GM23338 (cell line): ENCODE measurements at regions not wholly inside any gene's neighbourhood (a gene's known extent, or its start where the extent isn't known, plus 50 kb on each side); places are given as distances from the start of the nearest gene placed in this dataset.

Experiments used
- ATAC-seq: fragments of 200-7000 bp; cut with Tn5 transposase; 3 replicates; pipeline ENCODE4 v1.9.1; 2020
- DNase-seq: peaks from one replicate; pipeline ENCODE4 v3.0.0-alpha.2; 2015; ENCODE audit warnings: low spot score
- H2AFZ ChIP-seq: fragments of 200-600 bp; sonication (generic); 2 replicates; pipeline ENCODE4 v1.8.0; 2016; ENCODE audit warnings: antibody characterized with exemption, mild to moderate bottlenecking, moderate library complexity
- H3F3A ChIP-seq: fragments of 200-600 bp; sonication (generic); replicated peaks from 2 replicates; pipeline ENCODE4 v1.8.0; 2017; ENCODE audit warnings: antibody characterized with exemption, mixed run types, low read depth
- H3K27ac ChIP-seq: fragments of 200-600 bp; sonication (generic); 2 replicates; pipeline ENCODE4 v1.6.1; 2016; ENCODE audit warnings: low read depth
- H3K27me3 ChIP-seq: fragments of 200-600 bp; sonication (generic); 2 replicates; pipeline ENCODE4 v1.8.0; 2016; ENCODE audit warnings: mild to moderate bottlenecking, mixed run types, moderate library complexity; ENCODE audit not compliant: insufficient read depth
- H3K36me3 ChIP-seq: fragments of 200-600 bp; sonication (generic); 2 replicates; pipeline ENCODE4 v1.8.0; 2016; ENCODE audit warnings: mild to moderate bottlenecking; ENCODE audit not compliant: insufficient read depth
- H3K4me1 ChIP-seq: fragments of 200-600 bp; sonication (generic); 2 replicates; pipeline ENCODE4 v1.8.0; 2016; ENCODE audit warnings: mild to moderate bottlenecking, moderate library complexity; ENCODE audit not compliant: insufficient read depth
- H3K4me2 ChIP-seq: fragments of 200-600 bp; sonication (generic); 2 replicates; pipeline ENCODE4 v1.7.1; 2017; ENCODE audit warnings: mixed run types
- H3K4me3 ChIP-seq: fragments of 200-600 bp; sonication (generic); 2 replicates; pipeline ENCODE4 v1.6.1; 2016; ENCODE audit warnings: mixed run types
- H3K79me2 ChIP-seq: fragments of 200-600 bp; sonication (generic); replicated peaks from 2 replicates; pipeline ENCODE4 v1.8.0; 2017; ENCODE audit warnings: mild to moderate bottlenecking; ENCODE audit not compliant: insufficient read depth
- H3K9me2 ChIP-seq: fragments of 200-600 bp; sonication (generic); 2 replicates; pipeline ENCODE4 v1.8.0; 2017; ENCODE audit not compliant: insufficient read depth
- H4K20me1 ChIP-seq: fragments of 200-600 bp; sonication (generic); replicated peaks from 2 replicates; pipeline ENCODE4 v1.8.0; 2017; ENCODE audit warnings: mild to moderate bottlenecking; ENCODE audit not compliant: insufficient read depth
- H3K27ac Mint-ChIP-seq: 2 replicates; pipeline ENCODE4 v1.8.0; 2020; ENCODE audit warnings: inconsistent platforms, mild to moderate bottlenecking, moderate library complexity, mixed read lengths
- H3K27me3 Mint-ChIP-seq: 3 replicates; pipeline ENCODE4 v1.8.0; 2022; ENCODE audit warnings: low read depth, mild to moderate bottlenecking, moderate library complexity, mixed read lengths, inconsistent platforms; ENCODE audit not compliant: insufficient read depth, poor library complexity
- H3K36me3 Mint-ChIP-seq: 3 replicates; pipeline ENCODE4 v1.8.0; 2021; ENCODE audit warnings: low read depth, mild to moderate bottlenecking, inconsistent platforms, moderate library complexity, mixed read lengths
- H3K4me1 Mint-ChIP-seq: 3 replicates; pipeline ENCODE4 v1.8.0; 2020; ENCODE audit warnings: mild to moderate bottlenecking, inconsistent platforms, mixed read lengths
- H3K4me3 Mint-ChIP-seq: 3 replicates; pipeline ENCODE4 v1.8.0; 2021; ENCODE audit warnings: moderate library complexity, mild to moderate bottlenecking, inconsistent platforms, mixed read lengths
- H3K9me3 Mint-ChIP-seq: 3 replicates; pipeline ENCODE4 v1.8.0; 2020; ENCODE audit warnings: moderate library complexity, mild to moderate bottlenecking, inconsistent platforms, mixed read lengths
- CREB1 ChIP-seq: fragments of 250-450 bp; sonication (Bioruptor Pico); IDR thresholded peaks from 2 replicates; pipeline ENCODE4 v1.5.0; 2020; ENCODE audit warnings: low read depth, mild to moderate bottlenecking, moderate library complexity
- EZH2phosphoT487 ChIP-seq: fragments of 200-600 bp; sonication (generic); IDR thresholded peaks from one replicate; pipeline ENCODE4 v1.8.1; 2018; ENCODE audit warnings: antibody characterized with exemption; ENCODE audit not compliant: unreplicated experiment
- NANOG ChIP-seq: IDR thresholded peaks from 2 replicates; pipeline ENCODE4 v1.6.1; 2016; ENCODE audit warnings: antibody characterized with exemption, borderline replicate concordance
- POLR2AphosphoS5 ChIP-seq: IDR thresholded peaks from 2 replicates; pipeline ENCODE4 v1.6.1; 2016; ENCODE audit warnings: antibody characterized with exemption, low read depth
- STAT1 ChIP-seq: IDR thresholded peaks from one replicate; pipeline ENCODE4 v1.6.1; 2016; ENCODE audit warnings: antibody characterized with exemption; ENCODE audit not compliant: unreplicated experiment
- TF ChIP-seq, protein P1 (sequence below): IDR thresholded peaks from one replicate; pipeline ENCODE4 v1.6.1; 2018; ENCODE audit warnings: antibody characterized with exemption; ENCODE audit not compliant: unreplicated experiment
- TF ChIP-seq, protein P2 (sequence below), 2 experiments: fragments of 200-600 bp in 1 of 2; sonication (generic) in 1 of 2; conservative IDR thresholded peaks; 2 replicates each; pipeline versions ENCODE4 v1.5.1 to v1.6.1; 2016 to 2017; ENCODE audit warnings: antibody characterized with exemption in 2 of 2, low read depth in 2 of 2, mild to moderate bottlenecking in 2 of 2, moderate library complexity in 1 of 2
- TF ChIP-seq, protein P3 (sequence below): fragments of 250-450 bp; sonication (Bioruptor Pico); IDR thresholded peaks from 2 replicates; pipeline ENCODE4 v1.5.0; 2020; ENCODE audit warnings: mild to moderate bottlenecking, moderate library complexity

DNA sequence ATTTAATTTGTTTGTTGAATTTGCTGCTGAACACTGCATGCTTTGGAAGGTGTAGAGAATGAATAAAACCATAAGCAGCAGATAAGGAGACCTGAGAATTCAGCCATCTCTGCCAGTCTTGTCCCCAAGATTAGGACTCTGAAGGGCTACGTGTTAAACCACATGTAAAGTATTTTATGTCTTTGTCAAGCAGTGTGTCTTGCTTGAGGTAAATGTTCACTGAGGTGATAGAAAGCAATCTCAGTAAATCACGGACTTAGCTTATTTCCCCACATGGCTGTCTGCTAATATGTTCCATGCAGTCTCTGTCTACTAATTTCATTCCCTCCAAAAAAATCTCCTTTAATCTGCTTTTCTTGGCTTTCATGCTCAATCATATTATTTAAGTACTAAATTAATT, 467.1 kb downstream of the RAP2B start (continued):
- TF ChIP-seq, protein P1, sequence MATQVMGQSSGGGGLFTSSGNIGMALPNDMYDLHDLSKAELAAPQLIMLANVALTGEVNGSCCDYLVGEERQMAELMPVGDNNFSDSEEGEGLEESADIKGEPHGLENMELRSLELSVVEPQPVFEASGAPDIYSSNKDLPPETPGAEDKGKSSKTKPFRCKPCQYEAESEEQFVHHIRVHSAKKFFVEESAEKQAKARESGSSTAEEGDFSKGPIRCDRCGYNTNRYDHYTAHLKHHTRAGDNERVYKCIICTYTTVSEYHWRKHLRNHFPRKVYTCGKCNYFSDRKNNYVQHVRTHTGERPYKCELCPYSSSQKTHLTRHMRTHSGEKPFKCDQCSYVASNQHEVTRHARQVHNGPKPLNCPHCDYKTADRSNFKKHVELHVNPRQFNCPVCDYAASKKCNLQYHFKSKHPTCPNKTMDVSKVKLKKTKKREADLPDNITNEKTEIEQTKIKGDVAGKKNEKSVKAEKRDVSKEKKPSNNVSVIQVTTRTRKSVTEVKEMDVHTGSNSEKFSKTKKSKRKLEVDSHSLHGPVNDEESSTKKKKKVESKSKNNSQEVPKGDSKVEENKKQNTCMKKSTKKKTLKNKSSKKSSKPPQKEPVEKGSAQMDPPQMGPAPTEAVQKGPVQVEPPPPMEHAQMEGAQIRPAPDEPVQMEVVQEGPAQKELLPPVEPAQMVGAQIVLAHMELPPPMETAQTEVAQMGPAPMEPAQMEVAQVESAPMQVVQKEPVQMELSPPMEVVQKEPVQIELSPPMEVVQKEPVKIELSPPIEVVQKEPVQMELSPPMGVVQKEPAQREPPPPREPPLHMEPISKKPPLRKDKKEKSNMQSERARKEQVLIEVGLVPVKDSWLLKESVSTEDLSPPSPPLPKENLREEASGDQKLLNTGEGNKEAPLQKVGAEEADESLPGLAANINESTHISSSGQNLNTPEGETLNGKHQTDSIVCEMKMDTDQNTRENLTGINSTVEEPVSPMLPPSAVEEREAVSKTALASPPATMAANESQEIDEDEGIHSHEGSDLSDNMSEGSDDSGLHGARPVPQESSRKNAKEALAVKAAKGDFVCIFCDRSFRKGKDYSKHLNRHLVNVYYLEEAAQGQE, result no peak

DNA sequence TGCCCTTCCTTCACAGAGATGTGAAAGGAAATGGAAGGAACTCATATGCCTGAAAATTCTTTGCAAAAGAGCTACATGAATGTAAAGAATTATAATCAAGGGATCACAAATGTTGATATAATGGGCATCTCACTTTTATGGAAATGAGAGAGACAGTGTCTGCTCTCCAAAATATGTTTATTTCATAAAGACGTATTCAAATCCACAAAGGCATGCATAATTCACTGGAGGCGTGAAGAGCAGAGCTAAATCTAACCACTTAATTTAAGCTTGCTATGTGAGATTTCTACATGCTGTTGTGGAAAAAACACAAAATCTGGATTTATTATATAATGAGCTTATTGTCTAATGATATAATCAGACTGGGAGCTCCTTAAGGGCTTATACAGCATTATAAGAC, 469.1 kb downstream of the RAP2B start:
- Mint-ChIP-seq H3K27ac (no peak overlapping the region), H3K4me1 (peaks cover 5% of the 10 kb centered on the region), H3K36me3 (no peaks in the 10 kb centered on the region), H3K27me3 (peaks cover 2% of the 10 kb centered on the region), H3K9me3 (no peaks in the 10 kb centered on the region), H3K4me3 (no peak overlapping the region)
- Histone ChIP-seq H3K4me3 (no peak overlapping the region), H3F3A (no peaks in the 10 kb centered on the region), H4K20me1 (no peaks in the 10 kb centered on the region), H3K27ac (no peak overlapping the region), H3K9me2 (0 out of 2 replicates have a peak, but pooled peaks cover 5% of the 10 kb centered on the region), H2AFZ (no peak overlapping the region), H3K4me2 (no peak overlapping the region), H3K36me3 (no peaks in the 10 kb centered on the region), H3K27me3 (no peaks in the 10 kb centered on the region), H3K4me1 (peaks cover 3% of the 10 kb centered on the region; the same call in 1 of the 2 replicates), H3K79me2 (no peaks in the 10 kb centered on the region)
- no peak for DNase-seq
- ATAC-seq, result no peak
- TF ChIP-seq, protein P1, result no peak
- TF ChIP-seq, protein P2, sequence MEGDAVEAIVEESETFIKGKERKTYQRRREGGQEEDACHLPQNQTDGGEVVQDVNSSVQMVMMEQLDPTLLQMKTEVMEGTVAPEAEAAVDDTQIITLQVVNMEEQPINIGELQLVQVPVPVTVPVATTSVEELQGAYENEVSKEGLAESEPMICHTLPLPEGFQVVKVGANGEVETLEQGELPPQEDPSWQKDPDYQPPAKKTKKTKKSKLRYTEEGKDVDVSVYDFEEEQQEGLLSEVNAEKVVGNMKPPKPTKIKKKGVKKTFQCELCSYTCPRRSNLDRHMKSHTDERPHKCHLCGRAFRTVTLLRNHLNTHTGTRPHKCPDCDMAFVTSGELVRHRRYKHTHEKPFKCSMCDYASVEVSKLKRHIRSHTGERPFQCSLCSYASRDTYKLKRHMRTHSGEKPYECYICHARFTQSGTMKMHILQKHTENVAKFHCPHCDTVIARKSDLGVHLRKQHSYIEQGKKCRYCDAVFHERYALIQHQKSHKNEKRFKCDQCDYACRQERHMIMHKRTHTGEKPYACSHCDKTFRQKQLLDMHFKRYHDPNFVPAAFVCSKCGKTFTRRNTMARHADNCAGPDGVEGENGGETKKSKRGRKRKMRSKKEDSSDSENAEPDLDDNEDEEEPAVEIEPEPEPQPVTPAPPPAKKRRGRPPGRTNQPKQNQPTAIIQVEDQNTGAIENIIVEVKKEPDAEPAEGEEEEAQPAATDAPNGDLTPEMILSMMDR (conservative IDR thresholded peaks at IDR 0.05; ENCODE audit: low read depth in 2 of 2), result no peak
- TF ChIP-seq, protein P3, sequence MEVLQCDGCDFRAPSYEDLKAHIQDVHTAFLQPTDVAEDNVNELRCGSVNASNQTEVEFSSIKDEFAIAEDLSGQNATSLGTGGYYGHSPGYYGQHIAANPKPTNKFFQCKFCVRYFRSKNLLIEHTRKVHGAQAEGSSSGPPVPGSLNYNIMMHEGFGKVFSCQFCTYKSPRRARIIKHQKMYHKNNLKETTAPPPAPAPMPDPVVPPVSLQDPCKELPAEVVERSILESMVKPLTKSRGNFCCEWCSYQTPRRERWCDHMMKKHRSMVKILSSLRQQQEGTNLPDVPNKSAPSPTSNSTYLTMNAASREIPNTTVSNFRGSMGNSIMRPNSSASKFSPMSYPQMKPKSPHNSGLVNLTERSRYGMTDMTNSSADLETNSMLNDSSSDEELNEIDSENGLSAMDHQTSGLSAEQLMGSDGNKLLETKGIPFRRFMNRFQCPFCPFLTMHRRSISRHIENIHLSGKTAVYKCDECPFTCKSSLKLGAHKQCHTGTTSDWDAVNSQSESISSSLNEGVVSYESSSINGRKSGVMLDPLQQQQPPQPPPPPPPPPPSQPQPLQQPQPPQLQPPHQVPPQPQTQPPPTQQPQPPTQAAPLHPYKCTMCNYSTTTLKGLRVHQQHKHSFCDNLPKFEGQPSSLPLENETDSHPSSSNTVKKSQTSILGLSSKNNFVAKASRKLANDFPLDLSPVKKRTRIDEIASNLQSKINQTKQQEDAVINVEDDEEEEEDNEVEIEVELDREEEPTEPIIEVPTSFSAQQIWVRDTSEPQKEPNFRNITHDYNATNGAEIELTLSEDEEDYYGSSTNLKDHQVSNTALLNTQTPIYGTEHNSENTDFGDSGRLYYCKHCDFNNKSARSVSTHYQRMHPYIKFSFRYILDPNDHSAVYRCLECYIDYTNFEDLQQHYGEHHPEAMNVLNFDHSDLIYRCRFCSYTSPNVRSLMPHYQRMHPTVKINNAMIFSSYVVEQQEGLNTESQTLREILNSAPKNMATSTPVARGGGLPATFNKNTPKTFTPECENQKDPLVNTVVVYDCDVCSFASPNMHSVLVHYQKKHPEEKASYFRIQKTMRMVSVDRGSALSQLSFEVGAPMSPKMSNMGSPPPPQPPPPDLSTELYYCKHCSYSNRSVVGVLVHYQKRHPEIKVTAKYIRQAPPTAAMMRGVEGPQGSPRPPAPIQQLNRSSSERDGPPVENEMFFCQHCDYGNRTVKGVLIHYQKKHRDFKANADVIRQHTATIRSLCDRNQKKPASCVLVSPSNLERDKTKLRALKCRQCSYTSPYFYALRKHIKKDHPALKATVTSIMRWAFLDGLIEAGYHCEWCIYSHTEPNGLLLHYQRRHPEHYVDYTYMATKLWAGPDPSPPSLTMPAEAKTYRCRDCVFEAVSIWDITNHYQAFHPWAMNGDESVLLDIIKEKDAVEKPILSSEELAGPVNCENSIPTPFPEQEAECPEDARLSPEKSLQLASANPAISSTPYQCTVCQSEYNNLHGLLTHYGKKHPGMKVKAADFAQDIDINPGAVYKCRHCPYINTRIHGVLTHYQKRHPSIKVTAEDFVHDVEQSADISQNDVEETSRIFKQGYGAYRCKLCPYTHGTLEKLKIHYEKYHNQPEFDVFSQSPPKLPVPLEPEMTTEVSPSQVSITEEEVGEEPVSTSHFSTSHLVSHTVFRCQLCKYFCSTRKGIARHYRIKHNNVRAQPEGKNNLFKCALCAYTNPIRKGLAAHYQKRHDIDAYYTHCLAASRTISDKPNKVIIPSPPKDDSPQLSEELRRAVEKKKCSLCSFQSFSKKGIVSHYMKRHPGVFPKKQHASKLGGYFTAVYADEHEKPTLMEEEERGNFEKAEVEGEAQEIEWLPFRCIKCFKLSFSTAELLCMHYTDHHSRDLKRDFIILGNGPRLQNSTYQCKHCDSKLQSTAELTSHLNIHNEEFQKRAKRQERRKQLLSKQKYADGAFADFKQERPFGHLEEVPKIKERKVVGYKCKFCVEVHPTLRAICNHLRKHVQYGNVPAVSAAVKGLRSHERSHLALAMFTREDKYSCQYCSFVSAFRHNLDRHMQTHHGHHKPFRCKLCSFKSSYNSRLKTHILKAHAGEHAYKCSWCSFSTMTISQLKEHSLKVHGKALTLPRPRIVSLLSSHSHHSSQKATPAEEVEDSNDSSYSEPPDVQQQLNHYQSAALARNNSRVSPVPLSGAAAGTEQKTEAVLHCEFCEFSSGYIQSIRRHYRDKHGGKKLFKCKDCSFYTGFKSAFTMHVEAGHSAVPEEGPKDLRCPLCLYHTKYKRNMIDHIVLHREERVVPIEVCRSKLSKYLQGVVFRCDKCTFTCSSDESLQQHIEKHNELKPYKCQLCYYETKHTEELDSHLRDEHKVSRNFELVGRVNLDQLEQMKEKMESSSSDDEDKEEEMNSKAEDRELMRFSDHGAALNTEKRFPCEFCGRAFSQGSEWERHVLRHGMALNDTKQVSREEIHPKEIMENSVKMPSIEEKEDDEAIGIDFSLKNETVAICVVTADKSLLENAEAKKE (CRISPR knock-in tag), result no peak
- TF ChIP-seq POLR2AphosphoS5 (no peak), CREB1 (CRISPR knock-in tag) (no peak), STAT1 (no peak), NANOG (no peak), EZH2phosphoT487 (no peak)
